Left lung (tissue), 4 donors: ENCODE measurements at regions not wholly inside any gene's neighbourhood (a gene's known extent, or its start where the extent isn't known, plus 50 kb on each side); places are given as distances from the start of the nearest gene placed in this dataset.

Source experiments
- ATAC-seq: fragments of 200-7000 bp; cut with Tn5 transposase; one replicate; pipeline ENCODE4 v1.9.1; 2020; ENCODE audit warnings: moderate library complexity
- DNase-seq, 4 donors: peaks; one replicate each; pipeline ENCODE4 v3.0.0-alpha.2; 2013 to 2020
- H3K27ac ChIP-seq, 2 donors: fragments of 200-600 bp; sonication (generic) in 1 of 2; one replicate each; pipeline versions ENCODE4 v1.5.0 to v1.8.0; 2020 to 2021
- H3K27me3 ChIP-seq, 2 donors: fragments of 200-600 bp; sonication (generic) in 1 of 2; one replicate each; pipeline versions ENCODE4 v1.5.0 to v1.8.0; 2020 to 2021
- H3K36me3 ChIP-seq, 2 donors: fragments of 200-600 bp; sonication (generic) in 1 of 2; one replicate each; pipeline versions ENCODE4 v1.5.0 to v1.8.0; 2020 to 2021
- H3K4me1 ChIP-seq, 2 donors: fragments of 200-600 bp; one replicate each; pipeline ENCODE4 v1.8.0; 2021
- H3K4me3 ChIP-seq, 2 donors: fragments of 200-600 bp; sonication (generic) in 1 of 2; one replicate each; pipeline versions ENCODE4 v1.5.0 to v1.8.0; 2020 to 2021; ENCODE audit warnings: mild to moderate bottlenecking in 1 of 2
- H3K9me3 ChIP-seq, 2 donors: fragments of 200-600 bp; sonication (generic) in 1 of 2; one replicate each; pipeline versions ENCODE4 v1.5.0 to v1.8.0; 2020 to 2021
- intact Hi-C, 2 donors: fragments of 100-400 bp; cut with DNase I; formaldehyde crosslinking; loops; one replicate each; pipeline versions ENCODE4 v1.11.2 to v1.14.2; 2022
- TF ChIP-seq, protein P1 (sequence below), 2 donors: fragments of 200-600 bp; sonication (generic) in 1 of 2; IDR thresholded peaks; one replicate each; pipeline versions ENCODE4 v1.5.0 to v1.8.0; 2021; ENCODE audit warnings: antibody characterized with exemption in 2 of 2
- donor health status: DM: no; HTN: yes; CAD: no.
- donor health status: DM: no; HTN: no; CAD: no.

DNA sequence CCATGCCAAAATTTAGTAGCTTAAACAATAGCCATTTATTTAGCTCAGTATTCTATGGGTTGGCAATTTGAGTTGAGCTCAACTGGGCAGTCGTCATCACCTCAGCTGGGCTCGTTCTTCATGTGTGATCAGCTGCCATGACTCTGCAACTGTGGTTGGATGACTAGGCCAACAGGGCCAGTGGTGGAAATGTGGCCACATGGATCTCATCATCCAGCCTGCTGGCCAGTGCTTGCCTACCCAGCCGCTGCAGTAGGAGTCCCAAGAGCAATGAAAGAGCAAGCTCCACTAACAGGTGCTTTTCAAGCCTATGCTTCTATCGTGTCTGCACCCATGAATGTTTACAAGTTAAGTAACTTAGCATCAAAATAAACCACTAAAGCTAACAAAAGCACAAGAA is 158.0 kb downstream of the ATPSCKMT start:
- H3K9me3 ChIP-seq = peaks cover 0 to 30% of the 10 kb centered on the region in 2 donors
- TF ChIP-seq, protein P1, sequence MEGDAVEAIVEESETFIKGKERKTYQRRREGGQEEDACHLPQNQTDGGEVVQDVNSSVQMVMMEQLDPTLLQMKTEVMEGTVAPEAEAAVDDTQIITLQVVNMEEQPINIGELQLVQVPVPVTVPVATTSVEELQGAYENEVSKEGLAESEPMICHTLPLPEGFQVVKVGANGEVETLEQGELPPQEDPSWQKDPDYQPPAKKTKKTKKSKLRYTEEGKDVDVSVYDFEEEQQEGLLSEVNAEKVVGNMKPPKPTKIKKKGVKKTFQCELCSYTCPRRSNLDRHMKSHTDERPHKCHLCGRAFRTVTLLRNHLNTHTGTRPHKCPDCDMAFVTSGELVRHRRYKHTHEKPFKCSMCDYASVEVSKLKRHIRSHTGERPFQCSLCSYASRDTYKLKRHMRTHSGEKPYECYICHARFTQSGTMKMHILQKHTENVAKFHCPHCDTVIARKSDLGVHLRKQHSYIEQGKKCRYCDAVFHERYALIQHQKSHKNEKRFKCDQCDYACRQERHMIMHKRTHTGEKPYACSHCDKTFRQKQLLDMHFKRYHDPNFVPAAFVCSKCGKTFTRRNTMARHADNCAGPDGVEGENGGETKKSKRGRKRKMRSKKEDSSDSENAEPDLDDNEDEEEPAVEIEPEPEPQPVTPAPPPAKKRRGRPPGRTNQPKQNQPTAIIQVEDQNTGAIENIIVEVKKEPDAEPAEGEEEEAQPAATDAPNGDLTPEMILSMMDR (IDR thresholded peaks at IDR 0.05) = no peak
- H3K27ac ChIP-seq = no peak overlapping the region
- H3K27me3 ChIP-seq = no peaks in the 10 kb centered on the region
- H3K36me3 ChIP-seq = no peaks in the 10 kb centered on the region
- no peak for DNase-seq
- intact Hi-C loops = no loop called here
- no peak overlapping the region for H3K4me3 ChIP-seq
- no peak for ATAC-seq
- no peaks in the 10 kb centered on the region for H3K4me1 ChIP-seq

DNA sequence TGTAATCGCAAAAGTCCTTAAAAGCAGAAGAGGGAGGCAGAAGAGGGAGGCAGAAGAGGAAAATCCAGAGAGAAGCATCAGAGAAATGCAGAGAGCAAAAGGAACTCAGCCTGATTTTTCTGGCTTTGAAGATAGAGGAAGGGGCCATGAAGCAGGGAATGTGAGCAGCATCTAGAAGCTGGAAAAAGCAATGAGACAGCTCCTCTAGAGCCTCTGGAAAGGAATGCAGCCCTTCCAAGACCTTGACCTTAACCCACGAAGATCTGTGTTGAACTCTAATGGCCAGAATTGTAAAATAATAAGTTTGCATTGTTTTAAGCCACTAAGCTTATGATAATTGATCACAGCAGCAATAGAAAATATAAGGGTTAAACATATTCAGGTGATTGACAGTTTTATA is 159.6 kb downstream of the ATPSCKMT start:
- no peak overlapping the region for H3K4me3 ChIP-seq
- peaks cover 0 to 24% of the 10 kb centered on the region in 2 donors for H3K9me3 ChIP-seq
- no peak for ATAC-seq
- intact Hi-C loops = no loop called here
- TF ChIP-seq, protein P1 (IDR thresholded peaks at IDR 0.05) = no peak
- H3K27ac ChIP-seq = no peak overlapping the region
- no peaks in the 10 kb centered on the region for H3K36me3 ChIP-seq
- DNase-seq = no peak
- H3K4me1 ChIP-seq = no peaks in the 10 kb centered on the region
- no peaks in the 10 kb centered on the region for H3K27me3 ChIP-seq

DNA sequence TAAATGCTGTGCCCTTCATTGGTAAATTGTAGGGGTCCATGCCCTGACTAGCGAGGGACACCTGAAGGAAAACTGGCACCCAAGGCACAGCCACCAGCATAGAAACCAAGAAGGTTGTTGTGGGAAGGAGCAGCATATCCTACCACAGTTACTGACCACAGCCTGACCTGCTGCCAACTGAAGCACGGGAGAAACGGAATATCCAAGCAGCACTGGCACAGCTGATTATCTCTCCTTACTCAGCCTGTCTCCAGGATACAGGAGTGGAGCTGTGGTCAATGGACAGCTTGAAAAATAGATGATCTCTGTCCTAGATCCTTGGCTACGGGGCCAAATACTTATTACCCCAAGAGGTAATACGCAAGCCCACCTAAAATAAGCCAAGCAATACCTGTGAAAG is 164.5 kb downstream of the ATPSCKMT start:
- no peaks in the 10 kb centered on the region for H3K36me3 ChIP-seq
- intact Hi-C loops = no loop called here
- no peaks in the 10 kb centered on the region for H3K27me3 ChIP-seq
- no peaks in the 10 kb centered on the region for H3K4me1 ChIP-seq
- DNase-seq (no peak), ATAC-seq (no peak)
- no peak overlapping the region for H3K27ac ChIP-seq
- TF ChIP-seq, protein P1 (IDR thresholded peaks at IDR 0.05) = no peak
- H3K4me3 ChIP-seq = no peak overlapping the region
- H3K9me3 ChIP-seq = peaks cover 0 to 13% of the 10 kb centered on the region in 2 donors

DNA sequence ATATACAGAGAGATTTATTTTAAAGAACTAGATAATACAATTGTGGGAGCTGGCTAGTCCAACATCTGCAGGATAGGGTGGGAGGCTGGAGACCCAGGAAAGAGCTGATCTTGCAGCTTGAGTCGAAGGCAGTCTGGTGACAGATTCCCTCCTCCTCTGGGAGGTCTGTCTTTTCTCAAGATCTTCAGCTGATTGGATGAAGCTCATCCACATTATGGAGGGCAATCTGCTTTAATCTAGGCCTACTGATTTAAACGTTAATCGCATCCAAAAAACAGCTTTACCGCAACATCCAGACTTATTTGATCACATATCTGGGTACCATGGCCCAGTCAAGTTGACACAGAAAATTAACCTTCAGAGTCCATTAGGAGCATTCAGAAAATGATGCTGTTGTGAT is 168.1 kb downstream of the ATPSCKMT start:
- Histone ChIP-seq H3K4me1 (no peaks in the 10 kb centered on the region), H3K27me3 (no peaks in the 10 kb centered on the region), H3K9me3 (no peaks in the 10 kb centered on the region), H3K4me3 (no peak overlapping the region), H3K27ac (no peak overlapping the region), H3K36me3 (no peaks in the 10 kb centered on the region)
- ATAC-seq (no peak), DNase-seq (no peak)
- intact Hi-C loops = no loop called here
- TF ChIP-seq, protein P1 (IDR thresholded peaks at IDR 0.05) = no peak

DNA sequence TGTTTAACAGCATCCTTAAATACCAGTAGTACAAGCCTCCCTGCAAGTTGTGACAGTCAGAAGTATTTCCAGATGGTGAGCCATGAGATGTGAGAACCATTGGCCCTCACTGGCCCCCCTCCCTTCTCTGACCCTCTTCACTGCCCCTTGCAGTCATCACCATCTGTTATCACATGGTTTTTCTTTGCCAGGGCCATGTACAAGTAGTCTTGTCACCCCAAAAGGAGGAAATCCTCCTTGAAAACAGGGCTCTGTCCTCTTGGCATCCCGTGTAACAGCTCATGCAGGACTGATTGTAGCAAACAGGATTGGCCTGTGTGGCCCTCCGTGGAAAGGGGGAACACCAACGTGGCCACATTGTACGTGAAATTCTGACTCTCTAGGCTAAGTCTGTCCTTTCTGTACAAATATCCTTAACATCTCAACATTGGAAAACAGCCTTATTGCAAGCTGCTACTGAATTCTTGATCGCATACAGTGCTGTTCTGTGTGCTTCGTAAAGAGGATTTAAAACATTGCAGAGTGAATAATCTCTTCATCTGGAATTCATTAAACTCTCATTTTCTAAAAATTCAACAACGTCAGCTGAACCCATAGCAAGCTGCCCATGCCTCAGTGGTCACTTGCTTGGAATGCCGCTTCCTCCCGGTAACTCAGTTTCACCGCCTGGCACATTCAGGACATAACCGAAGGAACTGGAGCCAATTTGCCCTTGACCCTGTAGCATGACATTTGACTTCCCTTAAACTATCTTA is 171.7 kb downstream of the ATPSCKMT start:
- H3K4me1 ChIP-seq = no peaks in the 10 kb centered on the region
- H3K27me3 ChIP-seq = no peaks in the 10 kb centered on the region
- H3K36me3 ChIP-seq = no peaks in the 10 kb centered on the region
- TF ChIP-seq, protein P1 (IDR thresholded peaks at IDR 0.05) = no peak
- ATAC-seq (no peak), DNase-seq (no peak)
- no peak overlapping the region for H3K4me3 ChIP-seq
- intact Hi-C loops = no loop called here
- H3K27ac ChIP-seq = no peak overlapping the region
- no peaks in the 10 kb centered on the region for H3K9me3 ChIP-seq
